Memory B cell (primary cell): ENCODE measurements at regions not wholly inside any gene's neighbourhood (a gene's known extent, or its start where the extent isn't known, plus 50 kb on each side); places are given as distances from the start of the nearest gene placed in this dataset.

Experiments used
- ATAC-seq: fragments of 150-1000 bp; cut with Tn5 transposase; 2 replicates; pipeline ENCODE4 v1.10.0; 2021; ENCODE audit warnings: low read depth, mild to moderate bottlenecking, moderate library complexity
- DNase-seq, 2 donors: peaks; one replicate each; pipeline ENCODE4 v3.0.0; 2022; ENCODE audit warnings: low spot score in 2 of 2
- H3K27ac Mint-ChIP-seq: one replicate; pipeline ENCODE4 v1.8.0; 2022; ENCODE audit warnings: mild to moderate bottlenecking, moderate library complexity, mixed read lengths
- H3K27me3 Mint-ChIP-seq: one replicate; pipeline ENCODE4 v1.8.0; 2022; ENCODE audit warnings: mixed read lengths
- H3K36me3 Mint-ChIP-seq: one replicate; pipeline ENCODE4 v1.8.0; 2022; ENCODE audit warnings: mild to moderate bottlenecking, mixed read lengths
- H3K4me1 Mint-ChIP-seq: one replicate; pipeline ENCODE4 v1.8.0; 2022; ENCODE audit warnings: mixed read lengths
- H3K4me3 Mint-ChIP-seq: one replicate; pipeline ENCODE4 v1.8.0; 2022; ENCODE audit warnings: mild to moderate bottlenecking, moderate library complexity, mixed read lengths
- H3K9me3 Mint-ChIP-seq: one replicate; pipeline ENCODE4 v1.8.0; 2022; ENCODE audit warnings: mixed read lengths

DNA sequence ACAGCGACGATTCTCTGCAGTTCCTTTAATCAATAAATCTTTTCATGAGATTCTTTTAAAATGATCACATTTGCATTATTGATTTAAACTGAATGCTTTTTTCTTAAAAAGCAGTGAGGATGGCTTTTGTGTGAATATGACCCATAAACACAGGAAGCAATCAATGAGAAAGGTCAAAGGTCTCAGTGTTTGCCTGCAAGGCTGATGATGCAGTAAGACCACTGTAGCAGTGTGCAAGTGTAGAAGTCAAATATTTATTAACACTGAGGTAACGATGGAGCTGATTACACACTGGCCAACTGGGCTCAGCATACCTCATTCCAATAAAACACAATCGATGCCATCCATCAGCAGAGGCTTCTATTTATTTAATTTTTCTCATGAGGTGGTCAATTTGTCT, 633.5 kb downstream of the DCDC2C start:
- H3K27me3 Mint-ChIP-seq, result no peaks in the 10 kb centered on the region
- H3K9me3 Mint-ChIP-seq, result no peaks in the 10 kb centered on the region
- DNase-seq (no peak), ATAC-seq (no peak)
- H3K27ac Mint-ChIP-seq, result no peak overlapping the region
- H3K36me3 Mint-ChIP-seq, result no peaks in the 10 kb centered on the region
- H3K4me3 Mint-ChIP-seq, result no peak overlapping the region
- H3K4me1 Mint-ChIP-seq, result no peaks in the 10 kb centered on the region

GRCh38 chr2:4338345-4338744, 635.0 kb downstream of the DCDC2C start:
- H3K27me3 Mint-ChIP-seq, result no peaks in the 10 kb centered on the region
- ATAC-seq (no peak), DNase-seq (no peak)
- no peak overlapping the region for H3K4me3 Mint-ChIP-seq
- no peaks in the 10 kb centered on the region for H3K4me1 Mint-ChIP-seq
- H3K27ac Mint-ChIP-seq, result no peak overlapping the region
- peaks cover 3% of the 10 kb centered on the region for H3K9me3 Mint-ChIP-seq
- H3K36me3 Mint-ChIP-seq, result no peaks in the 10 kb centered on the region

DNA sequence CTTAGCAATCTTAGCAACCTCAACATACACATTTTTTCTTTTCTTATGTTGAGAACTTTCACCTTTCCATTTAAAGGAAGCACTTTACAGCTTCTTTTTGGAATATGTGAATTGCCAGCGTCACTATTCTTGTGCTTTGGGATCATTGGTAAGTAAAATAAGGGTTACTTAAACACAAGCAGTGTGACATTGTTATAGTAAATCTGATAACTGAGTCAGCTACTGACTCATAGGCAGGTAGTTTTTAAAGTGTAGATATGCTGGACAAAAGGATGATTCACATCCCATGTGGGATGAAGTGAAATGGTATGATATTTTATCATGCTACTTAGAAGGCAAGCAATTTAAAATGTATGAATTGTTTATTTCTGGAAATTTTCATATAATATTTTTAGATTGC, 637.2 kb downstream of the DCDC2C start:
- H3K9me3 Mint-ChIP-seq, result peaks cover 3% of the 10 kb centered on the region
- no peak overlapping the region for H3K27ac Mint-ChIP-seq
- no peak for DNase-seq
- H3K4me3 Mint-ChIP-seq, result no peak overlapping the region
- no peaks in the 10 kb centered on the region for H3K4me1 Mint-ChIP-seq
- no peaks in the 10 kb centered on the region for H3K36me3 Mint-ChIP-seq
- no peaks in the 10 kb centered on the region for H3K27me3 Mint-ChIP-seq
- ATAC-seq, result no peak

GRCh38 chr2:4346628-4347027, 643.3 kb downstream of the DCDC2C start:
- H3K4me1 Mint-ChIP-seq, result no peaks in the 10 kb centered on the region
- H3K36me3 Mint-ChIP-seq, result no peaks in the 10 kb centered on the region
- H3K27ac Mint-ChIP-seq, result no peak overlapping the region
- H3K4me3 Mint-ChIP-seq, result no peak overlapping the region
- DNase-seq (no peak), ATAC-seq (no peak)
- H3K27me3 Mint-ChIP-seq, result no peaks in the 10 kb centered on the region
- peaks cover 3% of the 10 kb centered on the region for H3K9me3 Mint-ChIP-seq

DNA sequence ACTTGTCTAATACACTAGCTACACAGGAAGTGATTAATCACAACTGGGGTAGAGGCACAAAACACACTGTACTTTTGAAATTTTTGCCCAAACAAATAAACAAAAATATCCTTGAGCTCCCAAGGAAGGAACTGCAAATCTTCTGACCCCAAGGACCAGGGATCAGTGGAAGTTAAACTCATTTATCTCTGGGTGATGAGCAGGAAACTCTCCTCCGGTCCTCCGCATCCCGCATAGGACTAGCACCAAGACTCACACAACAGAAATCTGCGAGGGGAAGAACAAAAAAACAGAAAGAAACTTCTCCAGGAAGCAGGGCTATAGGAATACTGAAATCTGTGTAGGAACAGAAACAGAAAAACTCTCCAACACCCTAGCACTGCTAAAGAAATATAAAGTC, 650.3 kb downstream of the DCDC2C start:
- no peaks in the 10 kb centered on the region for H3K27me3 Mint-ChIP-seq
- H3K9me3 Mint-ChIP-seq, result peaks cover 2% of the 10 kb centered on the region
- ATAC-seq (no peak), DNase-seq (no peak)
- no peaks in the 10 kb centered on the region for H3K4me1 Mint-ChIP-seq
- H3K36me3 Mint-ChIP-seq, result no peaks in the 10 kb centered on the region
- H3K27ac Mint-ChIP-seq, result no peak overlapping the region
- no peak overlapping the region for H3K4me3 Mint-ChIP-seq

DNA sequence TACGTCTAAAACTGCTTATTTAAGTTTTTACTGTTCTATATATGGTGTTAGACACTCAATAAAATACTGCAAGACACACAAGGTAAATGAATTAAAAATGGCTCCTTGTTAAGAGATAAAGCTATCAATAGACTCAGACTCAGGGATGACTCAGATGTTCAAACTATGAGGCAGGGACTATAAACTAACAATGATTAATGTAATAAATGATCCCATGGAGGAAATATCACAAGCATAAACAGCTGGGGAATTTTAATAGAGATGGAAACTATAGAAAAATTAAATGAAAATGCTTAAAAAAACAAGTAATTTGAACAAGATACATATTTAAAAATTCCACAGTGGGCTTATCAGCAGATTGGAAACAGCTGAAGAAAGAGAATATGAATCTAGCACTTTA, 650.8 kb downstream of the DCDC2C start:
- Mint-ChIP-seq H3K27me3 (no peaks in the 10 kb centered on the region), H3K27ac (no peak overlapping the region), H3K9me3 (peaks cover 2% of the 10 kb centered on the region), H3K36me3 (no peaks in the 10 kb centered on the region), H3K4me3 (no peak overlapping the region), H3K4me1 (no peaks in the 10 kb centered on the region)
- ATAC-seq, result no peak
- DNase-seq, result no peak

- Mint-ChIP-seq H3K27me3 (no peaks in the 10 kb centered on the region), H3K4me3 (no peak overlapping the region), H3K9me3 (peaks cover 2% of the 10 kb centered on the region), H3K36me3 (no peaks in the 10 kb centered on the region), H3K4me1 (no peaks in the 10 kb centered on the region), H3K27ac (no peak overlapping the region)
- ATAC-seq (no peak), DNase-seq (no peak)
Observed at GRCh38 chr2:4354678-4355077, 651.3 kb downstream of the DCDC2C start.

- Mint-ChIP-seq H3K4me3 (no peak overlapping the region), H3K27ac (no peak overlapping the region), H3K4me1 (no peaks in the 10 kb centered on the region), H3K27me3 (no peaks in the 10 kb centered on the region), H3K9me3 (peaks cover 2% of the 10 kb centered on the region), H3K36me3 (no peaks in the 10 kb centered on the region)
- ATAC-seq (no peak), DNase-seq (no peak)
Observed at GRCh38 chr2:4356109-4356508, 652.7 kb downstream of the DCDC2C start.

DNA sequence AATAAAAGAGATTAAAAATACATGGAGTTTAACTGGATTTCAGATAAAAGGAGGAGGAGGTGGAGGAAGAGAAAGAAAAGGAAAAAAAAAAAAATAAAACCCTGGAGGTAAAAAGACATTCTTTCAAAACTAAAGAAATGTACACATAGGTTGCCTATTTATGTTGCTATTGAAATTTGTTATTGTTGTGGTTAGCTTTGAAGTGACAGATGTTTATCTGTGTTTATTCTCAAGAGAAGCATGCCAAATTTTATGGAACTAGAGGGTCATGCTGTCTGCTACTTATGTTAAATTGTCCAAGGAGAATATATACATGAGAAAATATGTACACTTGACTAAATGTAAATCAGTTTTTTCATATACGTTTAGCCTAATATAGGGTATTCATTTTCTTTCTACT, 653.2 kb downstream of the DCDC2C start:
- Mint-ChIP-seq H3K9me3 (peaks cover 2% of the 10 kb centered on the region), H3K4me3 (no peak overlapping the region), H3K4me1 (no peaks in the 10 kb centered on the region), H3K36me3 (no peaks in the 10 kb centered on the region), H3K27me3 (no peaks in the 10 kb centered on the region), H3K27ac (no peak overlapping the region)
- no peak for ATAC-seq
- DNase-seq, result no peak

- Mint-ChIP-seq H3K36me3 (no peaks in the 10 kb centered on the region), H3K27me3 (no peaks in the 10 kb centered on the region), H3K27ac (no peak overlapping the region), H3K4me1 (no peaks in the 10 kb centered on the region), H3K4me3 (no peak overlapping the region), H3K9me3 (peaks cover 2% of the 10 kb centered on the region)
- ATAC-seq, result no peak
- DNase-seq, result no peak
Observed at GRCh38 chr2:4357121-4357520, 653.7 kb downstream of the DCDC2C start.

DNA sequence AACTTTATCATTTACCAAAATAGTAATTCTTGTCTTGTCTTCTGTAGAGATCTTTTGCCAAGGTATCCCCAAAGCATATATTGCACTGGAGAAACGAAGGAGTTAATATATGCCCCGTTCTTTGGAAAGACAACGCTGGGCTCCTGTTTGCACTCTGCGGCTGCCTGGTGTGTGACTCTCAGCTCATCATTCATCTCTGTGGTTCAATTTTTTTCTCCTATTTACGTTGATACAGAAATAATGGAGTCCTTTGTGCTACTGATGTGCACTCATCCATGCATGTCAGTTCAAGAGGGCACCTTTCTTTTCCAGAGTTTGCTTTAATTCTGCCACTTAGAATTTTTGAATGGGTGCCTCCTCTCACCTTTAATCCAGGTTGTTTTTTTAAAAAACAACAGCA, 655.5 kb downstream of the DCDC2C start:
- H3K27ac Mint-ChIP-seq, result no peak overlapping the region
- no peaks in the 10 kb centered on the region for H3K27me3 Mint-ChIP-seq
- H3K36me3 Mint-ChIP-seq, result no peaks in the 10 kb centered on the region
- H3K4me3 Mint-ChIP-seq, result no peak overlapping the region
- no peak for DNase-seq
- peaks cover 2% of the 10 kb centered on the region for H3K9me3 Mint-ChIP-seq
- no peaks in the 10 kb centered on the region for H3K4me1 Mint-ChIP-seq
- no peak for ATAC-seq

- DNase-seq, result no peak
- Mint-ChIP-seq H3K4me1 (no peaks in the 10 kb centered on the region), H3K9me3 (peaks cover 15% of the 10 kb centered on the region), H3K4me3 (no peak overlapping the region), H3K27me3 (no peaks in the 10 kb centered on the region), H3K36me3 (no peaks in the 10 kb centered on the region), H3K27ac (no peak overlapping the region)
- ATAC-seq, result no peak
Observed at GRCh38 chr2:4368907-4369306, 665.5 kb downstream of the DCDC2C start.

GRCh38 chr2:4369826-4370419, 666.5 kb downstream of the DCDC2C start:
- ATAC-seq, result no peak
- Mint-ChIP-seq H3K36me3 (no peaks in the 10 kb centered on the region), H3K4me1 (no peaks in the 10 kb centered on the region), H3K4me3 (no peak overlapping the region), H3K27ac (no peak overlapping the region), H3K27me3 (no peaks in the 10 kb centered on the region), H3K9me3 (peaks cover 20% of the 10 kb centered on the region)
- DNase-seq, result no peak

DNA sequence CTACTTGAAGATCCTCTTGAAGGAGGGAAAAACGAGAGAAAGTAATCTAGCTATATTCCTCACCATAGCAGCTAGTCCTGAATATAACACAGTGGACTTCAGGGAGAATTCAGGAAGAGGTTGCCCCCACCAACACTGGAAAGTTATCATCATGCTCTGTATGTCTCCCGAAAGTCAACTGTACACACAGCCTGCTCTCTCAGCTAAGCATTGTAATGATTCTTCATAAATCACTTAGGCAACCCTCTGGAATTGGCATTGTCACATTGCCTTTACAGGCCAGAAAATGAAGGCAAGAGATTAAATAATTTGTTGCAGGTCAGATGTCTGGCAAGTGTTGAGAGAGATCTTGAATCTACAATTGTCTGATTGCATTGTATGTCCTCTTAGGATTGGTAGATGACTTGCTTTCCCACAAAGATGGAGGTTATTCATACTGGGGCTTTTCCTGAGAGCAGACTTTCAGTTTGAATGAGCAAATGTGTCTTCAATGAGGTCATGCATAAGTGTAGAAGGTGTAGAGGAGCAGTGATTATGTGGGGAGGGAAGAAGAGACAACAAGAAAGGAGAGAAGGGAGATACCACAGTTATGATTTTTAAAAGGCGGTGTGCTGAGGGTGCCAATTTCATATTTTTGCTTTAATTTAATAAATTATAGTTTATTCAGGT, 667.2 kb downstream of the DCDC2C start:
- H3K4me1 Mint-ChIP-seq, result no peaks in the 10 kb centered on the region
- H3K4me3 Mint-ChIP-seq, result no peak overlapping the region
- peaks cover 20% of the 10 kb centered on the region for H3K9me3 Mint-ChIP-seq
- DNase-seq (no peak), ATAC-seq (no peak)
- H3K36me3 Mint-ChIP-seq, result no peaks in the 10 kb centered on the region
- H3K27me3 Mint-ChIP-seq, result no peaks in the 10 kb centered on the region
- no peak overlapping the region for H3K27ac Mint-ChIP-seq

DNA sequence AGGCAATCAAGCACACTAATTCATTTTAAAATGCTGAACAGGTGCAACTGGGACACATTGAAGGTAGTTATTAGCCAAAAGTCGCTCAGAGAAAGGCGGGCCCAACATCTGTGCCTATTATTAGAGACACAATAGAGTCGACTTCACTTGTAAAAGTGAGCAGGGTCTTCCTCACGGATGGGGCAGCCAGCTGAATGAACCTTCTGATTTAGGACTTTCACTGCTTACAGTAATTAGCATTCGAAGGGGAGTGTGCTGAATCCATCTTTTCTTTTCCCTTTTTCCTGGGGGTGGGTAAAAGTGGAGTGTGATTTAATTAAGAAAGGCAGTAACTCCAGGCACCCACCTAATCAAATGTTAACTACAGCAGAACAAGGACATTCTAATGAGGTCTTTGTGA, 677.7 kb downstream of the DCDC2C start:
- Mint-ChIP-seq H3K27ac (no peak overlapping the region), H3K4me3 (no peak overlapping the region), H3K27me3 (no peaks in the 10 kb centered on the region), H3K4me1 (no peaks in the 10 kb centered on the region), H3K36me3 (no peaks in the 10 kb centered on the region), H3K9me3 (peaks cover 5% of the 10 kb centered on the region)
- DNase-seq, result no peak
- ATAC-seq, result no peak
